ENCODE measurements at regions not wholly inside any gene's neighbourhood (a gene's known extent, or its start where the extent isn't known, plus 50 kb on each side); places are given as distances from the start of the nearest gene placed in this dataset.
A peak's percentile ranks its signal among the peaks of the same experiment; 100 is the strongest.

DNA sequence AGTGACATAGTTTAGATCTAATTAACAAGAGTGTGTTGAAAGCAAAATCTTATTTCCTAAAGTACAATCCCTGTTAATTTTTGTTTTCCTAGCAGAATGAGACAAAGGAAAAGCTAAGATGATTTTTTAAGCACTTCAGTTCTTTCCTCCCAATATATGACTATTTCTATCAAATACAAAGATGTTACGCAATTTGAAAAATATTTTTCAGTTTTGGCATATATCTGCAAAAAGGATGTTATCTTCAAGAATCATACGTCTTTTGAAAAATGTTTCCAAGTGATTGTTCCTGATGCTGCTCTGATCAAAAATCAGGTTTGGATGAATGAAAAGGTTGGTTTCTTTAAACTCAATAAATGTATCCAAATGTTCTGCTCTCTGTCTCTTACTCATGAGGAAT lies 486.7 kb upstream of the CPEB2 start:
- FAIRE-seq = no peak
- DNase-seq (ENCODE audit: low spot score) = no peak

DNA sequence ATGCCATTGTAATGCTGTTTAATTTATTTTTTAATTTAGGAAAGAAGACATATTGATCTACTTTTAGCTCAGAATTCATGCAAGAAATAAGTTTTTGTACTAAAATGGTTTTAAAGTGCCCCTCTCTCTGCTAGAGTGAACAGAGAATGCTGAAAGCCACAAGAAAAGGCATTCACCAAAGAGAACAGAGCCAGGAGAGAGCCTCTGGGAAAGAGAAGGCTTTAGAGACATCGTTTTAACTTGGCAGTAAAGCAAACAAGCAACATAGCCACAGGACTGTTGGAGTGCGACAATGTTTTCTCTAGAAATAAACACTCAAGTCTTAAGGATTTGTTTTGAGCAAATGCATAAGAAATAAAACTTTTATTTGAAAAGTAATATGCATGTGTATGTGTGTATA lies 484.1 kb upstream of the CPEB2 start:
- FAIRE-seq (no peak), DNase-seq (ENCODE audit: low spot score) (no peak)

DNA sequence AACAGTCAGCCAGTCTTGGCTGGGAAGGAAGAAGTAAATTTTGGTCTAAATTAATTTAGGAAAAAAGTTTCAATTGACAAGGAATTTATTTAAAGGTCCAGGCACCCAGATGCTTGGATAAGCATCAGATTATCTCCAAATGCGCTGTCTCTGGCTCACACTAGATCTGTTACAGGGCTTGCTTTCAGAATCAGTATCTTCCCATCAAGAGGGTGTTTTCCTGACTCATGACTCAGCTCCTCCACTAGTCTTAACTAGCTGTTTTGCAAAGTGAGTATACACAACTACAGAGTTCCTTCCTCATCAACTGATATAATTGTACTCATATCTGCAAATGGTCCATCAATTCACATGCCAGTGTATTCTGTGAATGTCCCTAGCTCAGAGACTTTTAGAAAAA lies 482.1 kb upstream of the CPEB2 start:
- DNase-seq (ENCODE audit: low spot score) (no peak), FAIRE-seq (no peak)

DNA sequence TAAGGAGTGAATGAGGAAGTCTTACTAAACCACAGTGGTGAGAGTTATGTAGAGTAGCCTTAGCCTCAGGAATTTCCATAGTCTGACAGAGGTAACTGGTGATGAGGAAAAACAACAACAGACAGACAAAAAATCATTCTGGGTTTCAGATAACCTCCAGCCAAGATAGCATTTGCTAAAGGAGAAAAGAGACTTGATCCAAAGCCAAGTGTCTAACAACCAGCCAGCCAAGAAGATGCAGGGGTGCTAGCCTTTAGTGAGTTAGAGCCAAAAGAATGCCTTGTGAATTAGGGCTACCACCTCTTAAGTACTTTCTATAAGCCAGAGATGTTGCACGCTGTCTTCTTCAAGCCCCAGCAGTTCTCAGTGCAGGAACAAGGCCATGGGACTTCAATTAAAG lies 478.0 kb upstream of the CPEB2 start:
- DNase-seq (ENCODE audit: low spot score) (no peak), FAIRE-seq (no peak)

DNA sequence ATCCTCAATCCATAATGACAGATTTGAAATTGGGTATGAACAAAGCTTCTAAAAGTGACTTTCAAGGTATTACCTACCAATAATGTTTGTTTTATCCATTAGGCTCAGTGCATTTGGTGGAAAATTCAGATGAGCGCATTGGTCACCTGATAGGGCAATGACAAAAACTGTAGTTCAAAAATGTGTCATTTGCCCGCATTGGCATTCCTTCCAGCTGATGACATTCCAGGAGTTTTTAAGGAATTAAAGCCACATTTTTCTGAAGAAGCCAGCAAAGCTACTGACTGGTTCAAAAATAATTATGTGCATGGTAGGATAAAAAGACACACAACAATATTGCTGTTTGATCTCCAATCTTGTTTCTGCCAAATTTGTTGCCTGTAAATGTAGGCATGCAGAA lies 473.4 kb upstream of the CPEB2 start:
- DNase-seq (ENCODE audit: low spot score) (peak; percentile 2), FAIRE-seq (no peak)

DNA sequence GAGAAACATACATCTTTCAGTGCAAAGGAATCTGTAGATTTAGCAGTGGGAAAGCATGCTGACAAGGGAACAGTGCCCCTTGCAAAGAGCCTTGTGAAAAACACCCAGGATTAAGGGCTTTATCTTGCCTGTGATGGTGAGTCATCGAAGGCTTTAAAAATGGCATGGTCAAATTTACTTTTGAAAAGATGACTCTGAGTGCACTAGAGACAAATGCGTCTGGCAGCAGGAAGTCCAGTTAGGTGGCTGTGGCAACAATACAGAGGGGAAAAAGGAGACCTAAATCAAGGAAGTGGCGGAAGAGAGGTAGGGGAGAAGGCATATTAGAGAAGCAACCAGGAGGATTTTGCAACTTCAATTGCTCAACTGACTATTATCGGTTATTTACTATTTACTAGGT lies 472.6 kb upstream of the CPEB2 start:
- FAIRE-seq = no peak
- peak; percentile 25 for DNase-seq (ENCODE audit: low spot score)

DNA sequence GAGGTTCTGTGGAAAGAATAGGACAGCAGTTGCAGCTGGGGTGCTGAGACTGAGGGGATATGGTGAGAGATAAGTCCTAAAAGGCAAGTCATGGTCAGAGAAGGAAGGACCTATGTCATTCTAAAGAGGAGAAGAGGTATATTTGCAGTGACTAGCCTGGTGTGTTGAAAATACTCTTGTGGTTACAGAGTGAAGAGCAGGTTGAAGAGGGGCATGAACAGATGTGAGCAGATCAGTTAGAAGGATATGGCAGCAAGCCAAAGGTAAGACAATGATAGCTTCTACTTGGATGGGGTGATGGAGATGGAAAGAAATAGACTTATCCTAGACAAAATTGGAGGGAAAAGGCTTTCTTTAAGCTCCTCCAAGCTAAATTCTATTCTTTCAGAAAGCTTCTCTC lies 469.8 kb upstream of the CPEB2 start:
- FAIRE-seq (no peak), DNase-seq (ENCODE audit: low spot score) (no peak)

DNA sequence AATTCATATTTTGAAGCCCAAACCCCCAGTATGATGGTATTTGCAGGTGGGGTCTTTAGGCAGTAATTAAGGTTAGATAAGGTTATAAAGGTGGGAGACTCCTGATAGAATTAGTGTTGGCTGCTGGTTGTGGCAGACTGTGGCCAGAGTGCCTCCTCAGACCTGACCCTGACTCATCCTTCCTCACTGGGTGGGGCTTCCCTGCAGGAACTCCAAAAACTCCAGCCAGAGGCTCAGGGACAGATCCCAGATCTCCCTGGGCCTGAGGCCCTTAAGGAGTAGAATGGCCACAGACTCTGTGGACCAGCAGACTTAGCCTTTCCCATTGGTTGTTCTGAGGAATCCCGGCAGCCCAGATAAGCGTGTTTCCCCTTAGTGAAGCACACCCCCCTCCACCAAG lies 463.0 kb upstream of the CPEB2 start:
- FAIRE-seq (no peak), DNase-seq (ENCODE audit: low spot score) (no peak)

DNA sequence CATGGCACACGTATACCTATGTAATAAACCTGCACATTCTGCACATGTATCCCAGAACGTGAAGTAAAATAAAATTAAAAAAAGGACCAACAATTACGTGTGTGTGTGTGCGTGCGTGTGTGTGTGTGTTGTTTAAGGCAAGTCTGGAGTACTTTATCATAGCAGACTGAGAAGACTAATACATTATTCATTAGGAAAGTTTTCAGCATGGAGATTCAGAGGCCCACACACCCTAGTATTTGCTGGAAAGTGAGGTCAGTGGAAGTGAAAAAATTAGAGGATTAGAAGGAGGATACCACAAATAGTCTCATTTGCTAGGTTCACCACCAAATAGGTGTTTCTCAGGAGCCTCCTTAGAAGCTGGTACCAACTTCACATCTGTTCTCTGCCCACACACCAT lies 457.1 kb upstream of the CPEB2 start:
- FAIRE-seq = no peak

DNA sequence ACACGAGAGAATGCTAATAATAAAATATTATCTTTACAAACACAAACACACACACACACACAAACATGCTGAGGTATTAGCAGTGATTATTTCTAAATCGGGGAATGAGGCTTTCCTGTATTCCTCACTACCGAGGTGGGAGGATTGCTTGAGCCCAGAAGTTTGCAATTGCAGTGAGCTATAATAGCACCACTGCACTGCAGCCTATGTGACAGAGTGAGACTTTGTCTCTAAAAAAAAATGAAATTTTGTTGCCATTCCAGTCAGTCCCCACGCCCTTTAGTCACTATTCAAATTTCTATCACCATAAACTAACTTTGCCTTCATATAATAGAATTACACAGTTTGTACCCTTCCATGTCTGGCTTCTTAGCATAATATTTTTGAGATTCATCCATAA lies 456.5 kb upstream of the CPEB2 start:
- FAIRE-seq = no peak

More for the DNA sequence above, 457.1 kb upstream of the CPEB2 start:
- no peak for DNase-seq (ENCODE audit: low spot score)

DNA sequence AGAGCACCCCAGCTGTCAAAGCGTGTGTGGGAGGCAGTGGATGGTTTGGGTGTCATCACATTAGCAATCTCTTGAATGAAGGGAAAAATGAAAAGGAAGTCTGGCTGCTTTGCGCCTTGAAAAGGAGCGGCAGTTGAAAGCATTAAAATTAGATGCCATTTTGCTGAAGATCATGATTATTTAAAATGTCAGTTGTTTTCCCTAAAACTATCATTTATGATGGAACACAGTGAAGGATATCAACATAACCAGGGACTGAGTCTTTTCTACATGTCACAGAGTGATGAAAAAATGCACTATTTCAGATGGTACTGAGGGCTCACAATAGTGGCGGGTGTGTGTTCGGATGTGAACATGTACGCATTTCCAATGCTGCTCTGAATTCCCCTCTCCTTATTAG lies 450.2 kb upstream of the CPEB2 start:
- FAIRE-seq (no peak), DNase-seq (ENCODE audit: low spot score) (no peak)

More for the DNA sequence above, 456.5 kb upstream of the CPEB2 start:
- DNase-seq (ENCODE audit: low spot score) = no peak

DNA sequence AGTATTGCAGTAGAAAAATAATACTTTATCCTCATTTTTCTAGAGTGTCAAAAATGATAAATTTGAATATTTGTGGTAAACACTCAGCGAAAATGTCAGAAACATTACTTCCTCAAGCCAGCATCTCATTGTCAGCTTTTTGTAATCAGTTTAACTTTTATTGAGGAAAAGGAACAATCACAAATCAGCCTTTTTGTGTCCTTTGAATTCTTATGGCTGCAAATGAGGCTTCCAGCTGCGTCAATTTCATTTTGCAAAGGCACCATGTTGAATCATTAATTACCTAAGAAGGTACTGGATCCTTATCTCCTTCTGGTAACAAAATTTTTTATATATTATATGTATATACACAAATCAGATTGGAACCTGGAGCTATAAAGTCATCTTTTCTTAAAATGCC lies 442.6 kb upstream of the CPEB2 start:
- FAIRE-seq (no peak), DNase-seq (ENCODE audit: low spot score) (no peak)

DNA sequence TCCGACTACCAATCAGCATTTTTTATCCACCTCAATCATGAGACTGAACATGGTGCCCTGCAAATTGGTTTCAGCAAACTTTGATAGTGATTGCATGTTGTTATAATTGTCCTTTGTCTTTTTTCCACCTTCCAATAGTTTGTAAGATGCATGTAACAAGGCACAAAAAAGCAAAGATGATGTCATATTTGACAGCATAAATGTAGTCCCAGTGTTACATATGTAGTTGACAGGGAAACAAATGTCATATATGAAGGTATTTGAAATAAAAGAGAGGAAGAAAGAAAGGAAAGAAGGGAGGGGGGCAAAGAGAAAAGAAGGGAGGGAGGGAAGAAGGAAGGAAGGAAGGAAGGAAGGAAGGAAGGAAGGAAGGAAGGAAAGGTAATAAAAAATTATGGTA lies 441.7 kb upstream of the CPEB2 start:
- FAIRE-seq (no peak), DNase-seq (ENCODE audit: low spot score) (no peak)

DNA sequence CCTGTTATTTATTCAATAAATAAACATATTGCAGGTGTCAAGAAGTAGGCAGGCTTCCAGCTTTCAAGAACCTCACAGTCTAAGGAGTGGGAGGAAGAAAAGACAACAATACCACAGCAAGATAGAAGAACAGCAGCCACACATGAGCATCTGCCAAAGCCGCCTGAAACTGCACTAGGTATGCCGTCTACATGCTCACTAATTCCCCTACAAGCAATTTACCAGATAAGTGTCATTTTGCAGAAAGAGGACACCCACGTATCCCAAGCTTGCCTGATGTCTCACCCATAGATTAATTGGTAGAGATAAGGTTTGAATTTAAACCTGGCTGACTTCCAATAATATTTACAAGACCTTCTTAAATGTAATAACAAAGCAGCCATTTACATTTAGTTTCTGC lies 439.4 kb upstream of the CPEB2 start:
- FAIRE-seq (no peak), DNase-seq (ENCODE audit: low spot score) (no peak)

DNA sequence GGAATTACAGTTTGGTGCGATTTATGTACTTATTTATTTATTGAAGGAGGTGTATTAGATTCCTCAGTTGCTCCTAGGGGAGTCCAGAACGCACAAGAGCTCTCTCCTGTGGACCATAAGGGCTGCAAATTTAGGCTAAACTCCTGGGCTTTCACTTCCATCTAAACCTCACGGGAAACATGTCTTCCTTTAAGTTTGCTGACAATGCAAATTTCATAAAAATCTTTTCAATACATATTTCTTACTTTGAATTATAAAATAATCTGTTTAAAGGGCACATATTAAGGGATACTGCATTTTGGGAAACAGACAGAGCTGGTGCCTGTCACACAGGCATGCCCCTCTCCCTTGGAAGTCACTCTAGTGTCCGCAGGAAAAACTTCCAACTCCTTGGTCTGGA lies 438.0 kb upstream of the CPEB2 start:
- FAIRE-seq (no peak), DNase-seq (ENCODE audit: low spot score) (no peak)

DNA sequence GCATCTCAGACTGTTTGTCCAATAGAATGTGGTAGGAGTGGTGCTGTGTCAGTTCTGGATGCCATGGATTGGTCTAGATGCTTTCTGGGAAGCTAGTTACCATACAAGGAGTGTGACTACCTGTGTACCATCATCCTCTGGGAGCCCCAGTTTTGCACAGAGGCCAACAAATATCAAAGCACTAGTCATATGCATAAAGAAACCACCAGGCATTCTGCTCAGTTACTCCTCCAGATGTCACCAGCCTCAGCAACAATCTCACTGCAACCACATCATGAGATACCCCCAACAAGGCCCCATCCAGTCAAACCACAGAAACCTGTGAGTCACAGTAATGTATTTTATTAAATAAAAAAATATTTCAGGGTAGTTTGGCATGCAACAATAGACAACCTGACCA lies 435.8 kb upstream of the CPEB2 start:
- FAIRE-seq = no peak
- peak; percentile 61 for DNase-seq (ENCODE audit: low spot score)

DNA sequence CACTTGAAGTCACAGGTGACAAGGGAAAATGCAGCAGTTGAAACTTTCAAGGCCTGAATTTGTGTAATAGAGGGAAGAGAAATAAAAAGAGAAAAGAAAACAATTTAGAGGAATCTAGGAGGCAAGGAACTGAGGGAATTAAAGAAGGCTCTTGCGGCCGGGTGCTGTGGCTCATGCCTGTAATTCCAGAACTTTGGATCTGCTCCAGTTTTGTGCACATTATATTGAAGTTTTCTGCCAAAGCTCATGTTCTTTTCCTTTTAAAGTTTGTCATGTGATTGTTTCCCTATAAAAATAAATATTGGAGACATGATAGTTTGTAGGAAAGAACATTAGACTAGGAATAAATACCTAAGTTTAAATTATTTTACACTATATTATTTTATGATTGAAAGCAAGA lies 433.9 kb upstream of the CPEB2 start:
- no peak for FAIRE-seq
- no peak for DNase-seq (ENCODE audit: low spot score)

DNA sequence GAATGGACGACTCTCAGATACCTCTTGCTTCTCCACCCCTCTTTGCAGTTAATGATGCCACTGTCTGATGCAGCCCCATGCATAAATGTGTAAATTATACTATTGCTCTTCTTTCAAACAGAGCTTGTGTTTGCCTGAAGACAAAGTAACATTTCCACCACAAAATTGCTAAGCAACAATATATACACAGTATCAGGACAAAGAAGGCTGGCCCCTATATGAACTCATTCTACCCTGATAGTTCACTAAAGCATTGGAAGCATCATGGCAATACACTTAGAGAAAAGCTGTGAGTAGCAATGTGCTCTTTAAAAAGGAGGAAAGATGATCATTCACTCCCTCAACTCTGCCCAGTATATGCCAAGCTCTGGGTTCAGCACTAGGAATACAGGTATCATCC lies 427.0 kb upstream of the CPEB2 start:
- no peak for FAIRE-seq

DNA sequence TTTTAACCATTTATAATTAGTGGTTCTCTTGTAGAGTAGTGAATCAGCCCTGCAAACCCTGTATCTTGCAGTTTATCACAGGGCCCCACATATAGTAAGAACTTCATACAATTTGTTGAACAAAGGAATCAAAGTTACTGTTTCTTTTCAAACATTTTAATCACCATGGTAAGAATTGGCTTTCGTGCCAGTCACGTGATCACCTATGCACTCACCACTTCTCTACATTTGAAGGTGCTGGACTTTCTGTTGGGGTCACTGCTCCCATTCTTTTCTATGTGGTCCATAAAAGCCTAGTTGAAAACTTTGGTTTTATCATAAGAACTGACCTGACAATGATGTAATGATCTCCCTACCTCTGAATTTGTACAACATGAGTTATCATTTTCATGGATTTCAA lies 426.4 kb upstream of the CPEB2 start:
- DNase-seq (ENCODE audit: low spot score) = no peak
- no peak for FAIRE-seq

More for the DNA sequence above, 427.0 kb upstream of the CPEB2 start:
- no peak for DNase-seq (ENCODE audit: low spot score)

DNA sequence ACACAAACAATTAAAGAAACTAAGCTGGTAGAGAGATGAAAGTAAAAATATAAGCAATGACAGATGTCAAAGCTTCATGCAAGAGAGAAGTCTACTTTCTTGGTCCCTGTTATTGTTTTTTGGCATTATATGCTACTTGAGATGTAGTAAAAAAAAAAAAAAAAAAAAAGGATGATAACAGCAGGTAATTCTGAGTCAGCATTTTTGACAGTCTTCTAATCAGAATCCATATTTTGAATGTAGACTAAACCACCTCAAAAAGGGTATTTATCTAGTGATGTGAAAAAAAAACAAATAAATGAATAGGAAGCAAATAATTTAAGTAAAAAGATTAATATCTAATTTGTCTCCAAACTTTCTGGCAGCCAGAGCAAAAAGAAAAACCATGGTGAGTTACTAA lies 422.2 kb upstream of the CPEB2 start:
- FAIRE-seq = no peak

DNA sequence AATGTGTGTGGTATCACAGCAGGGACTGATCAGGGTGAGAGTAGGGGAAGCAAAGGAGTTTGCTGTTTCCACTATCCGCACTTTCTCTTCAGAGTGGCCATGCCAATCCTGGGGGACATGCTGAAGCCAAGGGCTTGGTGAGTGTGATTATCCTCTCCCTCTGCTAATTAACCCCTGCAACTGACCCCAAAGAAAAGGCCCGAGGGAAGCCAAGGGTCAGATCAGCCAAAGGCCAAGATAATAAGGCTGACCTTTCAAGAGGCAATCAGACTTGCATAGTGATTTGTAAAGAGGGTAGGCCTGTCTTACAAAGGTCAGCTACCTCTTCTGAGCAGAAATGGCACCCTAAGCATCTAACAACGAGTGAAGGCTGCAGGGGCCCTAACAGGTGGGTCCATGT lies 420.5 kb upstream of the CPEB2 start:
- no peak for FAIRE-seq

More for the DNA sequence above, 422.2 kb upstream of the CPEB2 start:
- DNase-seq (ENCODE audit: low spot score) = no peak

DNA sequence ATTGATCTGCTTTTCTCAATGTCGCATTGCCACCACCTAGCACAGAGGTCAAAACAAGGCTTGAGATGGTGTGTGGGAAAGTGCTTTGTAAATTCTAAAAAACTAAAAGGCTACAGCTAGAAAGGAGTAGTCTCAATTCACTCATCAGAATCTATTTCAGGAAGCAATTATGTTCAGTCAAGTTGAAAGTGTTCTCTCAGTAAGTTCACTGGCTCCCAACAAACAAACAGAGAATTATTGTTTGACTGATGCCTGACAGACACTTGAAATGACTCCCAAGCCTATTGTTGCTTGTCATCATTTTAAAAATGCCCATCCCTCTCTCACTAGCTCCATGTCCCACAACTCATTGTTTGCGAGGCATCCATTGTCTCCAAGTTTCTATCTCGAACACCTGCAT lies 419.6 kb upstream of the CPEB2 start:
- no peak for FAIRE-seq
- no peak for DNase-seq (ENCODE audit: low spot score)

More for the DNA sequence above, 420.5 kb upstream of the CPEB2 start:
- DNase-seq (ENCODE audit: low spot score) = no peak

DNA sequence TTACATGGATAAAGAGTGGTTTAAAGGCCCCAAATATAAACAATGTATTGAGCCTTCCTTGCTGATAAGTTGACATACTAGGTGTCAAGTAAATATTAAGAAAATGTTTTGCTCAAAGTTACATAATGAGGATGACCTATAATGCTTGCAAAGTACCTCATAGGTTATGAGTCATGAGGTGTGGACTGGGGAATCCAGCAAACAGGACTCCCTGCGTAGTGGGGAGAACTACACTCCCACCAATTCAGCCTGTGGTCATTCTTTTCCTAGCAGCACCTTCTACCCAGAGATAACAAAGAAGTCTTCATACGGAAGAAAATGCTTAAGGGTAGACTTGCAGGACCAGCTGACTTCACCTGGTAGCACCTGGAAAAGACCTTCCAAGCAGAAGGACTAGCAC lies 418.9 kb upstream of the CPEB2 start:
- FAIRE-seq = no peak
- peak; percentile 5 for DNase-seq (ENCODE audit: low spot score)

DNA sequence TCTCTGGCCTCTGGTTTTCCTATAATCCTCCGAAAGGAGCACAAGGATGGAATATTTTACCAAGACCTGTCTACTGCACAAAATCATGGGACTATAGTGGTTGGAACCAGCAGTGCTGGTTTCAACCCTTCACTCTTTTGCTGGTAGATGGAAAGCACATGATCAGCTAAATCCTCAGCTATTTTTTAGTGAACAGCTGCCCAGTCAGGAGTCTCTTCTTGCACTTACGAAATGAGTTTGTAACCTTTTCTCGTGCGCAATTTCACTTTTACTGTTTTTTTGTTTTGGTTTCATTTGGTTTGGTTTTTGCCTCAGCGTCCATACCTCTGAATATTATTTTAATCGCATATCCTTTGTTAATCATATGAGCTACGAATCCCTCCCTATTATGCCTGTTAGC lies 418.5 kb upstream of the CPEB2 start:
- FAIRE-seq (no peak), DNase-seq (ENCODE audit: low spot score) (no peak)

DNA sequence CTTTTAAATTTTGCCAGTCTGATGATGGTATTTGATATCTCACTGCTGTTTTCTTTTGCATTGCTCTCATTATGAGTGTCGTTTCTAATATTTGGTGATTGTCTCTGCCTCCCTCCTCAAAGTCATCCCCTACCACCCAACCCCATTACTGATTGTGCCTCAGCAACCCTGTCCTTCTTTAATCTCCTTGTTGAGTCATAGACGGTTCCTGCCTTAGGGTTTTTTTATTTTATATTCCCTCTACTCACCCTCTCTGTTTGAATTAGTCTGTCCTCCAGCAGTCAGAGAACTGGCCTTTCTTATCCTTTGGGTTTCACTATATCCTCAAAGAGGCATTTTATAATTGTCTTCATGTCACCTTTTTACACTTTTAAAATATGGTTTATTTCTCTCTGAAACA lies 409.3 kb upstream of the CPEB2 start:
- DNase-seq (ENCODE audit: low spot score) (no peak), FAIRE-seq (no peak)
